NCI-H69 (cell line): ENCODE measurements at regions not wholly inside any gene's neighbourhood (a gene's known extent, or its start where the extent isn't known, plus 50 kb on each side); places are given as distances from the start of the nearest gene placed in this dataset.
"Not testable (repeated sequence)": the region's sequence is repeated elsewhere in the genome, so short reads cannot be mapped to it uniquely, and the experiment has no call there.

Experiments
- DNase-seq: peaks from one replicate; lab custom pipeline; 2025; lab: John Stamatoyannopoulos, UW

GRCh38 chr2:78710632-78711375 lies 314.7 kb upstream of the REG3G start:
- no peak for DNase-seq

- DNase-seq = no peak
Observed at GRCh38 chr2:78715293-78715692, 310.2 kb upstream of the REG3G start.

- no peak for DNase-seq
Observed at GRCh38 chr2:78718024-78718423, 307.5 kb upstream of the REG3G start.

- DNase-seq = no peak
Observed at GRCh38 chr2:78718473-78718872, 307.0 kb upstream of the REG3G start.

GRCh38 chr2:78721355-78722033 lies 304.0 kb upstream of the REG3G start:
- DNase-seq = no peak

GRCh38 chr2:78734221-78734620 lies 291.3 kb upstream of the REG3G start:
- DNase-seq = no peak

GRCh38 chr2:78739282-78739681 lies 286.2 kb upstream of the REG3G start:
- DNase-seq = no peak

GRCh38 chr2:78749638-78750037 lies 275.9 kb upstream of the REG3G start:
- no peak for DNase-seq

- DNase-seq = no peak
Observed at GRCh38 chr2:78750219-78750618, 275.3 kb upstream of the REG3G start.

- DNase-seq = no peak
Observed at GRCh38 chr2:78754930-78755329, 270.6 kb upstream of the REG3G start.

GRCh38 chr2:78757191-78757590 lies 268.3 kb upstream of the REG3G start:
- DNase-seq = no peak

GRCh38 chr2:78757640-78758039 lies 267.9 kb upstream of the REG3G start:
- no peak for DNase-seq

GRCh38 chr2:78758765-78759164 lies 266.7 kb upstream of the REG3G start:
- not testable (repeated sequence) for DNase-seq

GRCh38 chr2:78766459-78766858 lies 259.0 kb upstream of the REG3G start:
- DNase-seq = no peak

- DNase-seq = no peak
Observed at GRCh38 chr2:78768016-78768415, 257.5 kb upstream of the REG3G start.

- DNase-seq = no peak
Observed at GRCh38 chr2:78775291-78775690, 250.2 kb upstream of the REG3G start.

GRCh38 chr2:78778756-78779510 lies 246.6 kb upstream of the REG3G start:
- no peak for DNase-seq

GRCh38 chr2:78779761-78780160 lies 245.7 kb upstream of the REG3G start:
- DNase-seq = no peak

GRCh38 chr2:78780256-78780655 lies 245.2 kb upstream of the REG3G start:
- no peak for DNase-seq

GRCh38 chr2:78780864-78781583 lies 244.5 kb upstream of the REG3G start:
- no peak for DNase-seq

- DNase-seq = no peak
Observed at GRCh38 chr2:78782196-78782595, 243.3 kb upstream of the REG3G start.

GRCh38 chr2:78811955-78812610 lies 213.4 kb upstream of the REG3G start:
- DNase-seq = no peak
